ENCODE measurements at regions not wholly inside any gene's neighbourhood (a gene's known extent, or its start where the extent isn't known, plus 50 kb on each side); places are given as distances from the start of the nearest gene placed in this dataset.

GRCh38 chr17:13353590-13353989, 248.1 kb downstream of the HS3ST3A1 start:
- ChIA-PET POLR2A (interaction anchor here (1.2 to 1.3 kb wide), 2 partner anchors 40 to 241 kb away, joined by 3 to 4 read pairs; no protein-coding TSS in a partner anchor), CTCF (interaction anchor here (0.6 kb wide), 1 partner anchor 57 kb away, joined by 3 read pairs; no protein-coding TSS in a partner anchor)
- no peak overlapping the region for H3K27ac Mint-ChIP-seq (ENCODE audit: low read depth, unreplicated experiment)
- peaks cover 24% of the 10 kb centered on the region for H3K4me1 Mint-ChIP-seq (ENCODE audit: insufficient read depth, unreplicated experiment)
- no peaks in the 10 kb centered on the region for H3K27me3 Mint-ChIP-seq (ENCODE audit: insufficient read depth, unreplicated experiment)
- TF ChIP-seq CTCF (IDR thresholded peaks at IDR 0.05; ENCODE audit: unreplicated experiment) = no peak
- BruUV-seq (replicated peaks) = no TSS peak
- no peak overlapping the region for H3K4me3 Mint-ChIP-seq (ENCODE audit: unreplicated experiment)
- no peaks in the 10 kb centered on the region for H3K9me3 Mint-ChIP-seq (ENCODE audit: unreplicated experiment)
- DNase-seq (ENCODE audit: unreplicated experiment) = no peak
- no peaks in the 10 kb centered on the region for H3K36me3 Mint-ChIP-seq (ENCODE audit: insufficient read depth, unreplicated experiment)
- intact Hi-C loops (cut with micrococcal nuclease) = no loop called here

GRCh38 chr17:13352747-13353415, 248.8 kb downstream of the HS3ST3A1 start:
- no peak for TF ChIP-seq CTCF (IDR thresholded peaks at IDR 0.05; ENCODE audit: unreplicated experiment)
- Mint-ChIP-seq H3K36me3 (ENCODE audit: insufficient read depth, unreplicated experiment) (peaks cover 4% of the 10 kb centered on the region), H3K9me3 (ENCODE audit: unreplicated experiment) (no peaks in the 10 kb centered on the region), H3K27me3 (ENCODE audit: insufficient read depth, unreplicated experiment) (no peaks in the 10 kb centered on the region), H3K4me1 (ENCODE audit: insufficient read depth, unreplicated experiment) (peaks cover 30% of the 10 kb centered on the region), H3K4me3 (ENCODE audit: unreplicated experiment) (no peak overlapping the region), H3K27ac (ENCODE audit: low read depth, unreplicated experiment) (no peak overlapping the region)
- ChIA-PET CTCF (interaction anchor here (0.6 kb wide), 2 partner anchors 58 to 110 kb away, joined by 3 read pairs; no protein-coding TSS in a partner anchor), POLR2A (interaction anchor here (0.6 to 1.3 kb wide), 2 partner anchors 58 to 242 kb away, joined by 3 read pairs; no protein-coding TSS in a partner anchor)
- intact Hi-C loops (cut with micrococcal nuclease) = no loop called here
- no TSS peak for BruUV-seq (replicated peaks)
- DNase-seq (ENCODE audit: unreplicated experiment) = peak; percentile 43

GRCh38 chr17:13351046-13351445, 250.7 kb downstream of the HS3ST3A1 start:
- POLR2A ChIA-PET = interaction anchor here (1.3 kb wide), 1 partner anchor 44 kb away, joined by 5 read pairs; no protein-coding TSS in a partner anchor
- no peak overlapping the region for H3K4me3 Mint-ChIP-seq (ENCODE audit: unreplicated experiment)
- CTCF ChIA-PET = interaction anchor here (0.6 to 1.2 kb wide), 3 partner anchors 13 to 1893 kb away, joined by 3 read pairs; no protein-coding TSS in a partner anchor
- BruUV-seq (replicated peaks) = no TSS peak
- H3K27me3 Mint-ChIP-seq (ENCODE audit: insufficient read depth, unreplicated experiment) = no peaks in the 10 kb centered on the region
- intact Hi-C loops (cut with micrococcal nuclease) = no loop called here
- peaks cover 4% of the 10 kb centered on the region for H3K36me3 Mint-ChIP-seq (ENCODE audit: insufficient read depth, unreplicated experiment)
- H3K9me3 Mint-ChIP-seq (ENCODE audit: unreplicated experiment) = no peaks in the 10 kb centered on the region
- peaks cover 46% of the 10 kb centered on the region for H3K4me1 Mint-ChIP-seq (ENCODE audit: insufficient read depth, unreplicated experiment)
- no peak for TF ChIP-seq CTCF (IDR thresholded peaks at IDR 0.05; ENCODE audit: unreplicated experiment)
- peak; percentile 20 for DNase-seq (ENCODE audit: unreplicated experiment)
- peak overlapping the region; percentile 84 for H3K27ac Mint-ChIP-seq (ENCODE audit: low read depth, unreplicated experiment)

- ChIA-PET CTCF (interaction anchor here (0.6 to 1.2 kb wide), 3 partner anchors 12 to 1894 kb away, joined by 3 read pairs; no protein-coding TSS in a partner anchor), POLR2A (interaction anchor here (0.6 to 1.3 kb wide), 2 partner anchors 45 to 219 kb away, joined by 3 to 5 read pairs; no protein-coding TSS in a partner anchor)
- Mint-ChIP-seq H3K4me1 (ENCODE audit: insufficient read depth, unreplicated experiment) (peaks cover 51% of the 10 kb centered on the region), H3K4me3 (ENCODE audit: unreplicated experiment) (no peak overlapping the region), H3K27me3 (ENCODE audit: insufficient read depth, unreplicated experiment) (no peaks in the 10 kb centered on the region), H3K27ac (ENCODE audit: low read depth, unreplicated experiment) (peak overlapping the region; percentile 84), H3K36me3 (ENCODE audit: insufficient read depth, unreplicated experiment) (peaks cover 4% of the 10 kb centered on the region), H3K9me3 (ENCODE audit: unreplicated experiment) (no peaks in the 10 kb centered on the region)
- DNase-seq (ENCODE audit: unreplicated experiment) = no peak
- BruUV-seq (replicated peaks) = no TSS peak
- TF ChIP-seq CTCF (IDR thresholded peaks at IDR 0.05; ENCODE audit: unreplicated experiment) = no peak
- intact Hi-C loops (cut with micrococcal nuclease) = no loop called here
These were observed 251.3 kb downstream of the HS3ST3A1 start for GRCh38 chr17:13350466-13350865.
